OCI-LY7 (cell line): ENCODE measurements at regions not wholly inside any gene's neighbourhood (a gene's known extent, or its start where the extent isn't known, plus 50 kb on each side); places are given as distances from the start of the nearest gene placed in this dataset.

Experiments
- EZH2phosphoT487 ChIP-seq: fragments of 200-600 bp; sonication (generic); IDR thresholded peaks from 2 replicates; pipeline ENCODE4 v1.6.1; 2018; ENCODE audit warnings: low read depth, borderline replicate concordance, mild to moderate bottlenecking, mixed run types, antibody characterized with exemption, low read length, moderate library complexity, mixed read lengths
- TF ChIP-seq, protein P1 (sequence below): fragments of 200-600 bp; sonication (generic); conservative IDR thresholded peaks from 2 replicates; pipeline ENCODE4 v1.5.1; 2014; ENCODE audit warnings: mild to moderate bottlenecking, antibody characterized with exemption, low read length, moderate library complexity, mixed read lengths

DNA sequence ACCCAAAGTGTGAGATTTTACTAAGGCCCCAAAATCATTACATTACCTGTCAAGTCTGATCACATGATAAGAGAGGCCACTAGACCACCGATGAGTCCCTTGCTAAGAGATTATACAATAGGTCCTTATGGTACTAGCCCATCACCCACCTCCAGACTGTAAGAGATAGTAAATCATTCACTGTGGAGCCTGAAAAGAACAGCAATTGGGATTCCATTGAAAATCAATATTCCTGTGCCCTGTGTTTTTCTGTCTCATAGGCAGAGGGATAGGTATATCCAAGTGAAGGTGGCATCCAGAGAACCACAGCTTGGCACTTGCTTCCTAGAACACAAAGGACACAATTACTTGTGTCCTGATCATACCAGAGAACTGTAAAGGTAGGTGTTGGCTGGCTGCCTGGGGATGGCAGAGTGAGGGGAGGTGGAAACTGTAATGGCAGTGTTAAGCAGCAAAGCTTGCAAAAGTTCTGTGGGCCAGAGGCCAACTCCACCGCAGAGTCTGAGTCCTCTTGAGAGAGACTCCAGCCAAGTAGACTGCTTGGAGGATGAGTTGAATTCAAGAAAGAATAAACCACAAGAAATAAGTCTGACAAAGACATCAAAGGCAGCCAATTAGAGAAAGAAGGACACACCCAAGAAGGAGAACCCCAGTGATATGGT is 102.0 kb upstream of the PIEZO2 start:
- no peak for TF ChIP-seq EZH2phosphoT487
- TF ChIP-seq, protein P1, sequence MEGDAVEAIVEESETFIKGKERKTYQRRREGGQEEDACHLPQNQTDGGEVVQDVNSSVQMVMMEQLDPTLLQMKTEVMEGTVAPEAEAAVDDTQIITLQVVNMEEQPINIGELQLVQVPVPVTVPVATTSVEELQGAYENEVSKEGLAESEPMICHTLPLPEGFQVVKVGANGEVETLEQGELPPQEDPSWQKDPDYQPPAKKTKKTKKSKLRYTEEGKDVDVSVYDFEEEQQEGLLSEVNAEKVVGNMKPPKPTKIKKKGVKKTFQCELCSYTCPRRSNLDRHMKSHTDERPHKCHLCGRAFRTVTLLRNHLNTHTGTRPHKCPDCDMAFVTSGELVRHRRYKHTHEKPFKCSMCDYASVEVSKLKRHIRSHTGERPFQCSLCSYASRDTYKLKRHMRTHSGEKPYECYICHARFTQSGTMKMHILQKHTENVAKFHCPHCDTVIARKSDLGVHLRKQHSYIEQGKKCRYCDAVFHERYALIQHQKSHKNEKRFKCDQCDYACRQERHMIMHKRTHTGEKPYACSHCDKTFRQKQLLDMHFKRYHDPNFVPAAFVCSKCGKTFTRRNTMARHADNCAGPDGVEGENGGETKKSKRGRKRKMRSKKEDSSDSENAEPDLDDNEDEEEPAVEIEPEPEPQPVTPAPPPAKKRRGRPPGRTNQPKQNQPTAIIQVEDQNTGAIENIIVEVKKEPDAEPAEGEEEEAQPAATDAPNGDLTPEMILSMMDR: no peak
